Activated B cell treated with CpG ODN at 0.5 μM for 24 hours (primary cell): ENCODE measurements at regions not wholly inside any gene's neighbourhood (a gene's known extent, or its start where the extent isn't known, plus 50 kb on each side); places are given as distances from the start of the nearest gene placed in this dataset.

Source experiments
- ATAC-seq: fragments of 200-7000 bp; cut with Tn5 transposase; one replicate; pipeline ENCODE4 v1.10.0; 2021; ENCODE audit warnings: low read depth, mild to moderate bottlenecking, moderate library complexity
- CTCF ChIA-PET: fragments of 350-600 bp; sonication (Branson Sonifier 250); formaldehyde crosslinking; loops from one replicate; lab custom pipeline; 2021; ENCODE audit warnings: antibody characterized with exemption; lab: Charles Lee
- POLR2A ChIA-PET: fragments of 350-600 bp; sonication (Branson Sonifier 250); formaldehyde crosslinking; loops from one replicate; lab custom pipeline; 2021; ENCODE audit warnings: antibody characterized with exemption; lab: Charles Lee
- DNase-seq: peaks from one replicate; pipeline ENCODE4 v3.0.0; 2022
- H3K27ac Mint-ChIP-seq: one replicate; pipeline ENCODE4 v1.8.0; 2020; ENCODE audit warnings: mixed read lengths
- H3K27me3 Mint-ChIP-seq: one replicate; pipeline ENCODE4 v1.8.0; 2021; ENCODE audit warnings: mixed read lengths
- H3K36me3 Mint-ChIP-seq: one replicate; pipeline ENCODE4 v1.8.0; 2021; ENCODE audit warnings: low read depth, mixed read lengths
- H3K4me1 Mint-ChIP-seq: one replicate; pipeline ENCODE4 v1.8.0; 2021; ENCODE audit warnings: mixed read lengths
- H3K4me3 Mint-ChIP-seq: one replicate; pipeline ENCODE4 v1.8.0; 2020; ENCODE audit warnings: mild to moderate bottlenecking, mixed read lengths
- H3K9me3 Mint-ChIP-seq: one replicate; pipeline ENCODE4 v1.8.0; 2020; ENCODE audit warnings: mixed read lengths
- CTCF ChIP-seq: fragments of 200-600 bp; IDR thresholded peaks from one replicate; pipeline ENCODE4 v1.8.0; 2022; ENCODE audit warnings: antibody characterized with exemption, mild to moderate bottlenecking
- intact Hi-C: fragments of 100-400 bp; cut with micrococcal nuclease; formaldehyde crosslinking; loops from one replicate; pipeline ENCODE4 v1.15.1; 2024

- ATAC-seq = no peak
- no peak overlapping the region for H3K27ac Mint-ChIP-seq
These were observed 325.6 kb upstream of the UMPS start for GRCh38 chr3:124404621-124405020.

GRCh38 chr3:124407260-124407659 lies 323.0 kb upstream of the UMPS start:
- Mint-ChIP-seq H3K4me3 (no peak overlapping the region), H3K4me1 (no peaks in the 10 kb centered on the region), H3K9me3 (no peaks in the 10 kb centered on the region), H3K27ac (no peak overlapping the region), H3K36me3 (no peaks in the 10 kb centered on the region), H3K27me3 (peaks cover 10% of the 10 kb centered on the region)
- no peak for TF ChIP-seq CTCF
- DNase-seq (no peak), ATAC-seq (no peak)
- intact Hi-C loops = no loop called here
- POLR2A ChIA-PET = no interaction called here
- CTCF ChIA-PET = no interaction called here

More at GRCh38 chr3:124404621-124405020, 325.6 kb upstream of the UMPS start:
- CTCF ChIA-PET = no interaction called here
- Mint-ChIP-seq H3K27me3 (peaks cover 13% of the 10 kb centered on the region), H3K36me3 (no peaks in the 10 kb centered on the region), H3K4me3 (no peak overlapping the region), H3K9me3 (no peaks in the 10 kb centered on the region), H3K4me1 (no peaks in the 10 kb centered on the region)
- no peak for TF ChIP-seq CTCF
- POLR2A ChIA-PET = no interaction called here
- intact Hi-C loops = no loop called here
- DNase-seq = no peak

- DNase-seq (no peak), ATAC-seq (no peak)
- no peak overlapping the region for H3K4me3 Mint-ChIP-seq
- ChIA-PET CTCF (no interaction called here), POLR2A (no interaction called here)
- no peak overlapping the region for H3K27ac Mint-ChIP-seq
- intact Hi-C loops = no loop called here
- H3K4me1 Mint-ChIP-seq = no peaks in the 10 kb centered on the region
- H3K36me3 Mint-ChIP-seq = no peaks in the 10 kb centered on the region
- H3K9me3 Mint-ChIP-seq = no peaks in the 10 kb centered on the region
- TF ChIP-seq CTCF = no peak
- peaks cover 12% of the 10 kb centered on the region for H3K27me3 Mint-ChIP-seq
These were observed 320.5 kb upstream of the UMPS start for GRCh38 chr3:124409650-124410275.

GRCh38 chr3:124410471-124410870 lies 319.8 kb upstream of the UMPS start:
- no peaks in the 10 kb centered on the region for H3K4me1 Mint-ChIP-seq
- ChIA-PET POLR2A (no interaction called here), CTCF (no interaction called here)
- no peak overlapping the region for H3K4me3 Mint-ChIP-seq
- H3K36me3 Mint-ChIP-seq = no peaks in the 10 kb centered on the region
- H3K27me3 Mint-ChIP-seq = peaks cover 8% of the 10 kb centered on the region
- no peak for TF ChIP-seq CTCF
- H3K9me3 Mint-ChIP-seq = no peaks in the 10 kb centered on the region
- intact Hi-C loops = no loop called here
- H3K27ac Mint-ChIP-seq = no peak overlapping the region
- ATAC-seq (no peak), DNase-seq (no peak)

- H3K27ac Mint-ChIP-seq = no peak overlapping the region
- POLR2A ChIA-PET = no interaction called here
- H3K27me3 Mint-ChIP-seq = peaks cover 6% of the 10 kb centered on the region
- no peak overlapping the region for H3K4me3 Mint-ChIP-seq
- no peaks in the 10 kb centered on the region for H3K4me1 Mint-ChIP-seq
- ATAC-seq = no peak
- H3K9me3 Mint-ChIP-seq = no peaks in the 10 kb centered on the region
- TF ChIP-seq CTCF = no peak
- H3K36me3 Mint-ChIP-seq = no peaks in the 10 kb centered on the region
- intact Hi-C loops = no loop called here
- CTCF ChIA-PET = no interaction called here
- no peak for DNase-seq
These were observed 318.5 kb upstream of the UMPS start for GRCh38 chr3:124411728-124412127.
